ENCODE measurements at regions not wholly inside any gene's neighbourhood (a gene's known extent, or its start where the extent isn't known, plus 50 kb on each side); places are given as distances from the start of the nearest gene placed in this dataset.

GRCh38 chr17:36728030-36728991, 126.9 kb downstream of the MRM1 start:
- DNase-seq (ENCODE audit: low read depth): no peak

GRCh38 chr17:36730095-36730808, 128.9 kb downstream of the MRM1 start:
- no peak for DNase-seq (ENCODE audit: low read depth)

GRCh38 chr17:36730857-36731490, 129.6 kb downstream of the MRM1 start:
- no peak for DNase-seq (ENCODE audit: low read depth)

GRCh38 chr17:36731811-36732210, 130.4 kb downstream of the MRM1 start:
- DNase-seq (ENCODE audit: low read depth): no peak

- DNase-seq (ENCODE audit: low read depth): no peak
Measured at GRCh38 chr17:36732351-36732750, 131.0 kb downstream of the MRM1 start.

GRCh38 chr17:36736201-36737156, 135.1 kb downstream of the MRM1 start:
- no peak for DNase-seq (ENCODE audit: low read depth)

- no peak for DNase-seq (ENCODE audit: low read depth)
Measured at GRCh38 chr17:36739208-36739607, 137.8 kb downstream of the MRM1 start.

- no peak for DNase-seq (ENCODE audit: low read depth)
Measured at GRCh38 chr17:36740157-36740556, 138.8 kb downstream of the MRM1 start.

GRCh38 chr17:36741019-36741902, 139.9 kb downstream of the MRM1 start:
- no peak for DNase-seq (ENCODE audit: low read depth)

GRCh38 chr17:36742267-36743000, 141.1 kb downstream of the MRM1 start:
- DNase-seq (ENCODE audit: low read depth): no peak

GRCh38 chr17:36743130-36743529, 141.7 kb downstream of the MRM1 start:
- DNase-seq (ENCODE audit: low read depth): no peak

GRCh38 chr17:36746381-36747053, 145.1 kb downstream of the MRM1 start:
- DNase-seq (ENCODE audit: low read depth): no peak

- no peak for DNase-seq (ENCODE audit: low read depth)
Measured at GRCh38 chr17:36747861-36748260, 146.5 kb downstream of the MRM1 start.

GRCh38 chr17:36748272-36748671, 146.9 kb downstream of the MRM1 start:
- DNase-seq (ENCODE audit: low read depth): no peak

- DNase-seq (ENCODE audit: low read depth): no peak
Measured at GRCh38 chr17:36749493-36749892, 148.1 kb downstream of the MRM1 start.

GRCh38 chr17:36750316-36750885, 149.0 kb downstream of the MRM1 start:
- no peak for DNase-seq (ENCODE audit: low read depth)

- no peak for DNase-seq (ENCODE audit: low read depth)
Measured at GRCh38 chr17:36752096-36752888, 150.9 kb downstream of the MRM1 start.

- no peak for DNase-seq (ENCODE audit: low read depth)
Measured at GRCh38 chr17:36755586-36755985, 154.2 kb downstream of the MRM1 start.
